BLaER1 treated with 17β-estradiol and CSF1 and Interleukin-3, amounts not matched to agents 10 nM and 100 nM (cell line): ENCODE measurements at regions not wholly inside any gene's neighbourhood (a gene's known extent, or its start where the extent isn't known, plus 50 kb on each side); places are given as distances from the start of the nearest gene placed in this dataset.

ENCODE experiments used
- H3K27ac ChIP-seq, 11 experiments: shearing (Covaris generic); formaldehyde crosslinking; 2 replicates each; pipeline ENCODE4 v1.8.1; 2022
- H3K27me3 ChIP-seq, 11 experiments: shearing (Covaris generic); formaldehyde crosslinking; 2 replicates each; pipeline ENCODE4 v1.8.1; 2022
- H3K36me3 ChIP-seq, 11 experiments: shearing (Covaris generic); formaldehyde crosslinking; 2 replicates each; pipeline ENCODE4 v1.8.1; 2022
- H3K4me1 ChIP-seq, 10 experiments: shearing (Covaris generic); formaldehyde crosslinking; 2 replicates each; pipeline ENCODE4 v1.8.1; 2022
- H3K4me2 ChIP-seq, 11 experiments: shearing (Covaris generic); formaldehyde crosslinking; 2 replicates each; pipeline ENCODE4 v1.8.1; 2022
- H3K4me3 ChIP-seq, 10 experiments: shearing (Covaris generic); formaldehyde crosslinking; 2 replicates each; pipeline ENCODE4 v1.8.1; 2022
- H3K9ac ChIP-seq, 11 experiments: shearing (Covaris generic); formaldehyde crosslinking; 2 replicates each; pipeline ENCODE4 v1.8.1; 2022
- H3K9me3 ChIP-seq, 11 experiments: shearing (Covaris generic); formaldehyde crosslinking; replicated peaks in 1 of 11; 2 replicates each; pipeline ENCODE4 v1.8.1; 2022
- H4K20me1 ChIP-seq, 11 experiments: shearing (Covaris generic); formaldehyde crosslinking; 2 replicates each; pipeline ENCODE4 v1.8.1; 2022
- Cebpa-rat ChIP-seq, 11 experiments: shearing (Covaris generic); IDR thresholded peaks; 2 replicates each; pipeline ENCODE4 v1.8.1; 2022

- Histone ChIP-seq H3K4me1 (peaks cover 0 to 6% (median 2%) of the 10 kb centered on the region in 10 experiments; a peak in 4 of 20 replicates), H3K4me2 (no peak overlapping the region), H3K9me3 (no peaks in the 10 kb centered on the region), H3K27me3 (no peaks in the 10 kb centered on the region), H4K20me1 (no peaks in the 10 kb centered on the region), H3K4me3 (no peak overlapping the region), H3K9ac (no peak overlapping the region), H3K27ac (no peak overlapping the region), H3K36me3 (no peaks in the 10 kb centered on the region)
- no peak for TF ChIP-seq Cebpa-rat (IDR thresholded peaks at IDR 0.05)
Measured at GRCh38 chr12:91565846-91566245, 383.2 kb upstream of the DCN start.

- Histone ChIP-seq H3K4me2 (no peak overlapping the region), H3K9me3 (no peaks in the 10 kb centered on the region), H3K36me3 (no peaks in the 10 kb centered on the region), H3K4me3 (no peak overlapping the region), H3K9ac (no peak overlapping the region), H4K20me1 (no peaks in the 10 kb centered on the region), H3K4me1 (peaks cover 0 to 6% (median 2%) of the 10 kb centered on the region in 10 experiments; a peak in 4 of 20 replicates), H3K27ac (no peak overlapping the region), H3K27me3 (no peaks in the 10 kb centered on the region)
- TF ChIP-seq Cebpa-rat (IDR thresholded peaks at IDR 0.05): no peak
Measured at GRCh38 chr12:91565246-91565645, 382.6 kb upstream of the DCN start.

- H3K36me3 ChIP-seq: no peaks in the 10 kb centered on the region
- no peak overlapping the region for H3K27ac ChIP-seq
- TF ChIP-seq Cebpa-rat (IDR thresholded peaks at IDR 0.05): no peak
- H3K4me2 ChIP-seq: no peak overlapping the region
- no peaks in the 10 kb centered on the region for H3K27me3 ChIP-seq
- H3K4me1 ChIP-seq: peaks cover 0 to 6% (median 2%) of the 10 kb centered on the region in 10 experiments; a peak in 4 of 20 replicates
- H3K9me3 ChIP-seq: peaks cover 0 to 10% (median 0%) of the 10 kb centered on the region in 11 experiments; a peak in 1 of 22 replicates
- H3K9ac ChIP-seq: no peak overlapping the region
- no peak overlapping the region for H3K4me3 ChIP-seq
- H4K20me1 ChIP-seq: no peaks in the 10 kb centered on the region
Measured at GRCh38 chr12:91563011-91563765, 380.6 kb upstream of the DCN start.

GRCh38 chr12:91562476-91562875 lies 379.9 kb upstream of the DCN start:
- Histone ChIP-seq H3K9me3 (peaks cover 0 to 10% (median 0%) of the 10 kb centered on the region in 11 experiments; a peak in 1 of 22 replicates), H3K36me3 (no peaks in the 10 kb centered on the region), H3K4me2 (peak overlapping the region in 5 of 11 experiments; percentile 11 to 21 (median 18); a peak in 3 of 22 replicates), H3K4me3 (no peak overlapping the region), H3K9ac (no peak overlapping the region), H3K27ac (no peak overlapping the region), H3K27me3 (no peaks in the 10 kb centered on the region), H3K4me1 (peaks cover 0 to 6% (median 2%) of the 10 kb centered on the region in 10 experiments; a peak in 4 of 20 replicates), H4K20me1 (no peaks in the 10 kb centered on the region)
- TF ChIP-seq Cebpa-rat (IDR thresholded peaks at IDR 0.05): no peak

- Histone ChIP-seq H4K20me1 (no peaks in the 10 kb centered on the region), H3K9ac (no peak overlapping the region), H3K27ac (no peak overlapping the region), H3K4me3 (no peak overlapping the region), H3K27me3 (no peaks in the 10 kb centered on the region), H3K9me3 (peaks cover 0 to 10% (median 0%) of the 10 kb centered on the region in 11 experiments; a peak in 1 of 22 replicates), H3K36me3 (no peaks in the 10 kb centered on the region), H3K4me1 (peaks cover 0 to 6% (median 2%) of the 10 kb centered on the region in 10 experiments; a peak in 4 of 20 replicates), H3K4me2 (0 out of 22 replicates have a peak overlapping the region, but pooled peaks of 2 of the 11 experiments have one; percentile 12 to 21)
- TF ChIP-seq Cebpa-rat (IDR thresholded peaks at IDR 0.05): no peak
Measured at GRCh38 chr12:91561958-91562325, 379.3 kb upstream of the DCN start.

GRCh38 chr12:91561301-91561957 lies 378.8 kb upstream of the DCN start:
- H3K9ac ChIP-seq: no peak overlapping the region
- no peak for TF ChIP-seq Cebpa-rat (IDR thresholded peaks at IDR 0.05)
- peaks cover 0 to 10% (median 0%) of the 10 kb centered on the region in 11 experiments; a peak in 1 of 22 replicates for H3K9me3 ChIP-seq
- H3K36me3 ChIP-seq: no peaks in the 10 kb centered on the region
- H3K4me2 ChIP-seq: no peak overlapping the region
- no peak overlapping the region for H3K4me3 ChIP-seq
- no peaks in the 10 kb centered on the region for H3K27me3 ChIP-seq
- peaks cover 0 to 6% (median 2%) of the 10 kb centered on the region in 10 experiments; a peak in 4 of 20 replicates for H3K4me1 ChIP-seq
- H4K20me1 ChIP-seq: no peaks in the 10 kb centered on the region
- H3K27ac ChIP-seq: no peak overlapping the region

GRCh38 chr12:91556909-91557308 lies 374.3 kb upstream of the DCN start:
- no peaks in the 10 kb centered on the region for H4K20me1 ChIP-seq
- H3K4me2 ChIP-seq: no peak overlapping the region
- no peaks in the 10 kb centered on the region for H3K27me3 ChIP-seq
- no peak overlapping the region for H3K9ac ChIP-seq
- peaks cover 0 to 10% (median 0%) of the 10 kb centered on the region in 11 experiments; a peak in 1 of 22 replicates for H3K9me3 ChIP-seq
- H3K36me3 ChIP-seq: no peaks in the 10 kb centered on the region
- no peak overlapping the region for H3K4me3 ChIP-seq
- no peak overlapping the region for H3K27ac ChIP-seq
- TF ChIP-seq Cebpa-rat (IDR thresholded peaks at IDR 0.05): no peak
- H3K4me1 ChIP-seq: peaks cover 4 to 10% (median 5%) of the 10 kb centered on the region in 10 experiments; a peak in 16 of 20 replicates

GRCh38 chr12:91555436-91556415 lies 373.1 kb upstream of the DCN start:
- no peak for TF ChIP-seq Cebpa-rat (IDR thresholded peaks at IDR 0.05)
- peaks cover 0 to 10% (median 0%) of the 10 kb centered on the region in 11 experiments; a peak in 1 of 22 replicates for H3K9me3 ChIP-seq
- peaks cover 5 to 15% (median 7%) of the 10 kb centered on the region in 10 experiments; a peak in 16 of 20 replicates for H3K4me1 ChIP-seq
- no peaks in the 10 kb centered on the region for H3K36me3 ChIP-seq
- no peak overlapping the region for H3K9ac ChIP-seq
- no peak overlapping the region for H3K4me3 ChIP-seq
- no peak overlapping the region for H3K27ac ChIP-seq
- no peaks in the 10 kb centered on the region for H4K20me1 ChIP-seq
- no peak overlapping the region for H3K4me2 ChIP-seq
- H3K27me3 ChIP-seq: no peaks in the 10 kb centered on the region
